ENCODE measurements at regions not wholly inside any gene's neighbourhood (a gene's known extent, or its start where the extent isn't known, plus 50 kb on each side); places are given as distances from the start of the nearest gene placed in this dataset.
A peak's percentile ranks its signal among the peaks of the same experiment; 100 is the strongest.

GRCh38 chr15:36358523-36358922 lies 220.9 kb upstream of the CDIN1 start:
- H3K27ac ChIP-seq (ENCODE audit: low read depth, low read length), result peak overlapping the region; percentile 67
- no peaks in the 10 kb centered on the region for H3K79me2 ChIP-seq (ENCODE audit: control insufficient read depth, insufficient read depth, low read length, unreplicated experiment)
- H3K4me3 ChIP-seq (ENCODE audit: low read depth, low read length), result no peak overlapping the region
- peaks cover 37% of the 10 kb centered on the region for H3K4me1 ChIP-seq (ENCODE audit: control insufficient read depth, insufficient read depth, low read length, unreplicated experiment)
- H3K36me3 ChIP-seq (ENCODE audit: insufficient read depth, low read length), result no peaks in the 10 kb centered on the region
- H2AFZ ChIP-seq (ENCODE audit: low read length, unreplicated experiment), result peak overlapping the region; percentile 89
- H3K27me3 ChIP-seq (ENCODE audit: insufficient read depth, low read length), result no peaks in the 10 kb centered on the region

- Histone ChIP-seq H3K27ac (ENCODE audit: low read depth, low read length) (no peak overlapping the region), H3K36me3 (ENCODE audit: insufficient read depth, low read length) (no peaks in the 10 kb centered on the region), H3K4me1 (ENCODE audit: control insufficient read depth, insufficient read depth, low read length, unreplicated experiment) (peaks cover 37% of the 10 kb centered on the region), H3K79me2 (ENCODE audit: control insufficient read depth, insufficient read depth, low read length, unreplicated experiment) (no peaks in the 10 kb centered on the region), H3K4me3 (ENCODE audit: low read depth, low read length) (no peak overlapping the region), H3K27me3 (ENCODE audit: insufficient read depth, low read length) (no peaks in the 10 kb centered on the region), H2AFZ (ENCODE audit: low read length, unreplicated experiment) (no peak overlapping the region)
Measured at GRCh38 chr15:36359286-36359685, 220.1 kb upstream of the CDIN1 start.

DNA sequence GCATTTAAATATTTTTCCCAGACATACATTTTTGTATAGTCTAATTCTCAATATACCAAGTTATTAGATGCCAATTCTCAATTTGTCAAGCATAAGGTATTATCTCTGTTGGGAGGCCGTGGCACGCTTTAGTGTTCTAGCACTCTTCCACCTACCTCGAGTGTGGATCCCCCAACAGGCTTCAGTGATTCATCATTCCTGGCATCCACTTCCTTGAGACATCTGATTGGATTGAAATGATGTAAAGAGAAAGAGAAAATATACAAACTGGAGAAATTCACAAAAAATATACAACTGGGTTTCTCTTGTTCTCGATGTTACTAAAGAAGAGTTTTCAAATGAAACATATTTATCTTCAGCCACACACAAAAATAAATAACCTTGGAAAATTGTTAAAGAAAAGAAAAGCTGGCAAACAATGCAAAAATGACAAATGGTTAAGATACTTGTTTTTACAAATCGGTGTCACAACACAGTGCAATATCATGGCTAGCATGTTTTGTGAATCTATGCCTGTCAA lies 218.0 kb upstream of the CDIN1 start:
- Histone ChIP-seq H3K27me3 (ENCODE audit: insufficient read depth, low read length) (no peaks in the 10 kb centered on the region), H3K4me3 (ENCODE audit: low read depth, low read length) (no peak overlapping the region), H3K4me1 (ENCODE audit: control insufficient read depth, insufficient read depth, low read length, unreplicated experiment) (peaks cover 35% of the 10 kb centered on the region), H3K27ac (ENCODE audit: low read depth, low read length) (no peak overlapping the region), H2AFZ (ENCODE audit: low read length, unreplicated experiment) (no peak overlapping the region), H3K36me3 (ENCODE audit: insufficient read depth, low read length) (no peaks in the 10 kb centered on the region), H3K79me2 (ENCODE audit: control insufficient read depth, insufficient read depth, low read length, unreplicated experiment) (no peaks in the 10 kb centered on the region)

DNA sequence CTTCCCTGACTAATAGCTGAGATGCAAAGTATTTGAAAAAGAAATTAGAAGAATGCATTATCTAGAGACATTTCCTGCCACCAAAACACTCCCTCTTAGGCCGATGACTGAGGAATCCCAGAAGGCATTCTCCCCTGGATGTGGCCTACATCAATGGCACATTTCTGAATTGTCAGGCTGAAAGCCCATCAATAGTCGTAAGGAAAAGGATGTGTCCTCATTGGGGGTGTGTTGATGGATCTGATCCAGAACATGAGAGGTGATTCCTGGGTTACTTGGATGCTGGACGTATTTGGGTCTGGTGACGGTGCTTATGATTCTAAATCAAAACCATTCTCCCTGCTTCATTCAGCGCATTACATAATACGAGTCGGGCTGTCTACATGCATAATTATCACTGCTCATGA lies 216.9 kb upstream of the CDIN1 start:
- no peaks in the 10 kb centered on the region for H3K79me2 ChIP-seq (ENCODE audit: control insufficient read depth, insufficient read depth, low read length, unreplicated experiment)
- H3K36me3 ChIP-seq (ENCODE audit: insufficient read depth, low read length), result no peaks in the 10 kb centered on the region
- H2AFZ ChIP-seq (ENCODE audit: low read length, unreplicated experiment), result no peak overlapping the region
- H3K27me3 ChIP-seq (ENCODE audit: insufficient read depth, low read length), result no peaks in the 10 kb centered on the region
- peaks cover 26% of the 10 kb centered on the region for H3K4me1 ChIP-seq (ENCODE audit: control insufficient read depth, insufficient read depth, low read length, unreplicated experiment)
- no peak overlapping the region for H3K27ac ChIP-seq (ENCODE audit: low read depth, low read length)
- H3K4me3 ChIP-seq (ENCODE audit: low read depth, low read length), result no peak overlapping the region

GRCh38 chr15:36363335-36363734 lies 216.1 kb upstream of the CDIN1 start:
- Histone ChIP-seq H3K4me3 (ENCODE audit: low read depth, low read length) (no peak overlapping the region), H3K27ac (ENCODE audit: low read depth, low read length) (no peak overlapping the region), H3K27me3 (ENCODE audit: insufficient read depth, low read length) (no peaks in the 10 kb centered on the region), H3K79me2 (ENCODE audit: control insufficient read depth, insufficient read depth, low read length, unreplicated experiment) (no peaks in the 10 kb centered on the region), H3K36me3 (ENCODE audit: insufficient read depth, low read length) (no peaks in the 10 kb centered on the region), H3K4me1 (ENCODE audit: control insufficient read depth, insufficient read depth, low read length, unreplicated experiment) (peaks cover 18% of the 10 kb centered on the region), H2AFZ (ENCODE audit: low read length, unreplicated experiment) (peak overlapping the region; percentile 53)

DNA sequence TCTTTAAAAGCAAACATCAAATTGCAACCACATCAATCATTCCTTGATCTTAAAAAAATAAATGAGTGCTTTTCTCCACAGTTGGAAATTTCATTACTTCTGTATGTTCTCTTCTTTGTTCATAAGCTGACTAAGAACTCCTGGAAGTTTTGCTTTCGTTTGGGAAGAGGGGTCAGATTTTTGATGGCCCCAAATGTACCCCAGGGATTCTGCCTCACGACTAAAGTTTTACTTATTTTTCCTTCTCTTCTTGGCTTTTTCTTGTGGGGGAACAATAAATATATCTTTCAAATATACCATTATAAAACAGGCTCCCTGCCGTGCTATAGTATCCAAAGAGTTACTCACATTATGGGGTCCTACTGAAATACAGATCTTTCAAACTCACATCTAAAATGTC lies 215.0 kb upstream of the CDIN1 start:
- Histone ChIP-seq H2AFZ (ENCODE audit: low read length, unreplicated experiment) (no peak overlapping the region), H3K4me1 (ENCODE audit: control insufficient read depth, insufficient read depth, low read length, unreplicated experiment) (peaks cover 15% of the 10 kb centered on the region), H3K4me3 (ENCODE audit: low read depth, low read length) (no peak overlapping the region), H3K79me2 (ENCODE audit: control insufficient read depth, insufficient read depth, low read length, unreplicated experiment) (no peaks in the 10 kb centered on the region), H3K27ac (ENCODE audit: low read depth, low read length) (no peak overlapping the region), H3K27me3 (ENCODE audit: insufficient read depth, low read length) (no peaks in the 10 kb centered on the region), H3K36me3 (ENCODE audit: insufficient read depth, low read length) (no peaks in the 10 kb centered on the region)

DNA sequence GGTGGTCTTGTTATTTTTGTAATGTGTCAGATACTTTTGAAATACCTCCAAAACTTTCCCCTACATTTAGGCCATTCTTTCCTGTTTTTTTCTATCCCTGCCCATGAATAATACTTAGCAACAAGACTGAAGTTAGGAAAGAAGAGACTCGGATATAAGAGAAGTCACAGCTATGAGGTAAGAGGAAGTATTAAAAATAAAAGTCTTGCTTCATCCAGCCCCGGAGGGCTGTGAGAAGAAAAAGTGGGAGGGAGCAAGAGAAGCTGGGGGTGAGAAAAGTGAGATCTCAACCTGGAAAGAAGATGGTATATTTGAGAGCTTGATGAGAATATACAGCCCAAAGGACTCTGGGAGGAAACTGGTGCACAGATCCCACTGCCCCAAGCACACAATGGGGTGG lies 213.5 kb upstream of the CDIN1 start:
- H3K27ac ChIP-seq (ENCODE audit: low read depth, low read length), result no peak overlapping the region
- H3K79me2 ChIP-seq (ENCODE audit: control insufficient read depth, insufficient read depth, low read length, unreplicated experiment), result no peaks in the 10 kb centered on the region
- no peaks in the 10 kb centered on the region for H3K36me3 ChIP-seq (ENCODE audit: insufficient read depth, low read length)
- H3K4me3 ChIP-seq (ENCODE audit: low read depth, low read length), result no peak overlapping the region
- peaks cover 30% of the 10 kb centered on the region for H3K4me1 ChIP-seq (ENCODE audit: control insufficient read depth, insufficient read depth, low read length, unreplicated experiment)
- H3K27me3 ChIP-seq (ENCODE audit: insufficient read depth, low read length), result no peaks in the 10 kb centered on the region
- H2AFZ ChIP-seq (ENCODE audit: low read length, unreplicated experiment), result no peak overlapping the region

DNA sequence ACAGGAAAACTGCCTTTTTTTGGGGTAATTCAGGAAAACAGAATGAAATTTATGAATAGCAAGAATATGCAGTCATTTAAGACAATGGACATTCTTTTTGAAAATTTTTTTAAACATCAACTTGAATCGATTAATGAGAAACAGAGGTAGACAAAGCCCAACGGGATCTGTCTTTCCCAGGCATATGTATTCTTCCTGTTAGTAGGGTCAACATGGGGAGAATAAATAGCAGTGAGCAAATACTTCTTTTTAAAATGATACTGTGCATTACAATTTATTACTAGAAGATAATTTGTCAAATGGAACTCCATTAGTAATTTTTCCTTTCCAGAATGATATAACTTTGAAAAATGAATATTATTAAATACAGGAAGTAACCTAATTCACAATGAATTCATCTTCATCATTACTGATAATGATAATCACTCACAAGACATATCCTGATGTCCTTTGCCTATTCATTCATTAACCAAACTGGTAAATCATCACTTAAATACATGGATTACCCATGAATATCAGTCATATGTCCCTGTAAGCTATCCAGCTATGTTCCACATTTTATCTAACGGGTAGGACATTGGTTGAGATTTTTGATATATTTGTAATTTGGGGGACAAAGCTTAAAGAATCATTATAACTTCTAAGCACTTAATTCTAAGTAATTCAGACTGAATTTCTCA lies 209.2 kb upstream of the CDIN1 start:
- Histone ChIP-seq H2AFZ (ENCODE audit: low read length, unreplicated experiment) (peak overlapping the region; percentile 53), H3K4me1 (ENCODE audit: control insufficient read depth, insufficient read depth, low read length, unreplicated experiment) (peaks cover 51% of the 10 kb centered on the region), H3K27me3 (ENCODE audit: insufficient read depth, low read length) (no peaks in the 10 kb centered on the region), H3K79me2 (ENCODE audit: control insufficient read depth, insufficient read depth, low read length, unreplicated experiment) (no peaks in the 10 kb centered on the region), H3K4me3 (ENCODE audit: low read depth, low read length) (peak overlapping the region; percentile 41; the same call in 1 of the 2 replicates), H3K36me3 (ENCODE audit: insufficient read depth, low read length) (no peaks in the 10 kb centered on the region), H3K27ac (ENCODE audit: low read depth, low read length) (peak overlapping the region; percentile 96)

GRCh38 chr15:36370731-36371112 lies 208.7 kb upstream of the CDIN1 start:
- peak overlapping the region; percentile 41; the same call in 1 of the 2 replicates for H3K4me3 ChIP-seq (ENCODE audit: low read depth, low read length)
- no peaks in the 10 kb centered on the region for H3K27me3 ChIP-seq (ENCODE audit: insufficient read depth, low read length)
- H3K27ac ChIP-seq (ENCODE audit: low read depth, low read length), result peak overlapping the region; percentile 96
- peak overlapping the region; percentile 53 for H2AFZ ChIP-seq (ENCODE audit: low read length, unreplicated experiment)
- H3K4me1 ChIP-seq (ENCODE audit: control insufficient read depth, insufficient read depth, low read length, unreplicated experiment), result peaks cover 51% of the 10 kb centered on the region
- no peaks in the 10 kb centered on the region for H3K79me2 ChIP-seq (ENCODE audit: control insufficient read depth, insufficient read depth, low read length, unreplicated experiment)
- H3K36me3 ChIP-seq (ENCODE audit: insufficient read depth, low read length), result no peaks in the 10 kb centered on the region

- Histone ChIP-seq H2AFZ (ENCODE audit: low read length, unreplicated experiment) (no peak overlapping the region), H3K4me3 (ENCODE audit: low read depth, low read length) (no peak overlapping the region), H3K27ac (ENCODE audit: low read depth, low read length) (peak overlapping the region; percentile 96), H3K4me1 (ENCODE audit: control insufficient read depth, insufficient read depth, low read length, unreplicated experiment) (peaks cover 51% of the 10 kb centered on the region), H3K36me3 (ENCODE audit: insufficient read depth, low read length) (no peaks in the 10 kb centered on the region), H3K79me2 (ENCODE audit: control insufficient read depth, insufficient read depth, low read length, unreplicated experiment) (no peaks in the 10 kb centered on the region), H3K27me3 (ENCODE audit: insufficient read depth, low read length) (no peaks in the 10 kb centered on the region)
Measured at GRCh38 chr15:36371509-36371908, 207.9 kb upstream of the CDIN1 start.

- H3K36me3 ChIP-seq (ENCODE audit: insufficient read depth, low read length), result no peaks in the 10 kb centered on the region
- H2AFZ ChIP-seq (ENCODE audit: low read length, unreplicated experiment), result peak overlapping the region; percentile 34
- H3K4me3 ChIP-seq (ENCODE audit: low read depth, low read length), result no peak overlapping the region
- H3K27ac ChIP-seq (ENCODE audit: low read depth, low read length), result no peak overlapping the region
- no peaks in the 10 kb centered on the region for H3K27me3 ChIP-seq (ENCODE audit: insufficient read depth, low read length)
- H3K79me2 ChIP-seq (ENCODE audit: control insufficient read depth, insufficient read depth, low read length, unreplicated experiment), result no peaks in the 10 kb centered on the region
- peaks cover 51% of the 10 kb centered on the region for H3K4me1 ChIP-seq (ENCODE audit: control insufficient read depth, insufficient read depth, low read length, unreplicated experiment)
Measured at GRCh38 chr15:36372968-36373367, 206.5 kb upstream of the CDIN1 start.
